WTC11 (cell line): ENCODE measurements at regions not wholly inside any gene's neighbourhood (a gene's known extent, or its start where the extent isn't known, plus 50 kb on each side); places are given as distances from the start of the nearest gene placed in this dataset.

Experiments
- CTCF ChIP-seq: fragments of 200-600 bp; IDR thresholded peaks from 2 replicates; pipeline ENCODE4 v1.8.0; 2022; ENCODE audit warnings: antibody characterized with exemption
- IRF1 ChIP-seq: sonication (generic); formaldehyde crosslinking; IDR thresholded peaks from 2 replicates; pipeline ENCODE4 v1.8.0; 2023; ENCODE audit warnings: missing genetic modification reagents
- JUN ChIP-seq: sonication (generic); formaldehyde crosslinking; IDR thresholded peaks from 2 replicates; pipeline ENCODE4 v1.8.0; 2023; ENCODE audit warnings: mild to moderate bottlenecking, missing genetic modification reagents
- KAT7 ChIP-seq: sonication (generic); formaldehyde crosslinking; IDR thresholded peaks from 2 replicates; pipeline ENCODE4 v1.8.1; 2023; ENCODE audit warnings: missing genetic modification reagents, mild to moderate bottlenecking, borderline replicate concordance
- RELA ChIP-seq: sonication (generic); formaldehyde crosslinking; IDR thresholded peaks from 2 replicates; pipeline ENCODE4 v1.8.1; 2022; ENCODE audit warnings: missing genetic modification reagents, mild to moderate bottlenecking, borderline replicate concordance
- SP1 ChIP-seq: sonication (generic); formaldehyde crosslinking; conservative IDR thresholded peaks from 2 replicates; pipeline ENCODE4 v1.8.1; 2022; ENCODE audit warnings: missing genetic modification reagents
- TEAD1 ChIP-seq: sonication (generic); formaldehyde crosslinking; IDR thresholded peaks from 2 replicates; pipeline ENCODE4 v1.8.0; 2022; ENCODE audit warnings: mild to moderate bottlenecking, missing genetic modification reagents
- ZBTB43 ChIP-seq: sonication (generic); formaldehyde crosslinking; IDR thresholded peaks from 2 replicates; pipeline ENCODE4 v1.8.1; 2023; ENCODE audit warnings: mild to moderate bottlenecking, missing genetic modification reagents
- ZNF121 ChIP-seq: sonication (generic); formaldehyde crosslinking; IDR thresholded peaks from 2 replicates; pipeline ENCODE4 v1.8.0; 2023; ENCODE audit warnings: missing genetic modification reagents

- TF ChIP-seq CTCF = no peak
- TF ChIP-seq TEAD1 (CRISPR knock-in tag) = no peak
- no peak for TF ChIP-seq ZNF121 (CRISPR knock-in tag)
- TF ChIP-seq KAT7 (CRISPR knock-in tag) = no peak
- TF ChIP-seq IRF1 (CRISPR knock-in tag) = no peak
- no peak for TF ChIP-seq ZBTB43 (CRISPR knock-in tag)
- no peak for TF ChIP-seq RELA (CRISPR knock-in tag)
- TF ChIP-seq JUN (CRISPR knock-in tag) = no peak
- no peak for TF ChIP-seq SP1
Measured at GRCh38 chr18:27656167-27656778, 471.2 kb upstream of the CHST9 start.
